HUES6 (cell line): ENCODE measurements at regions not wholly inside any gene's neighbourhood (a gene's known extent, or its start where the extent isn't known, plus 50 kb on each side); places are given as distances from the start of the nearest gene placed in this dataset.
"Not testable (repeated sequence)": the region's sequence is repeated elsewhere in the genome, so short reads cannot be mapped to it uniquely, and the experiment has no call there.

Experiments used
- H3K27ac ChIP-seq: 2 replicates; pipeline ENCODE4 v1.7.0; 2013; ENCODE audit warnings: low read depth, mild to moderate bottlenecking, low read length, inconsistent platforms
- H3K27me3 ChIP-seq: 2 replicates; pipeline ENCODE4 v1.6.1; 2013; ENCODE audit warnings: low read length; ENCODE audit not compliant: control insufficient read depth, insufficient read depth
- H3K36me3 ChIP-seq: 2 replicates; pipeline ENCODE4 v1.6.1; 2013; ENCODE audit warnings: low read length; ENCODE audit not compliant: control insufficient read depth, insufficient read depth
- H3K4me1 ChIP-seq: 2 replicates; pipeline ENCODE4 v1.6.1; 2013; ENCODE audit warnings: low read length; ENCODE audit not compliant: control insufficient read depth, insufficient read depth
- H3K4me3 ChIP-seq: 2 replicates; pipeline ENCODE4 v1.5.1; 2013; ENCODE audit warnings: low read depth, low read length
- H3K9ac ChIP-seq: one replicate; pipeline ENCODE4 v1.6.1; 2013; ENCODE audit warnings: mild to moderate bottlenecking, low read length
- H3K9me3 ChIP-seq: 2 replicates; pipeline ENCODE4 v1.6.1; 2013; ENCODE audit warnings: low read depth, low read length; ENCODE audit not compliant: control insufficient read depth, insufficient read depth

- H3K4me3 ChIP-seq, H3K4me1 ChIP-seq, H3K27me3 ChIP-seq, H3K9ac ChIP-seq, H3K27ac ChIP-seq, H3K9me3 ChIP-seq, H3K36me3 ChIP-seq: not testable (repeated sequence)
Measured at GRCh38 chr7:76839879-76840278, 192.3 kb downstream of the SPDYE17 start.

- H3K9ac ChIP-seq, H3K27ac ChIP-seq, H3K9me3 ChIP-seq, H3K27me3 ChIP-seq, H3K36me3 ChIP-seq, H3K4me3 ChIP-seq, H3K4me1 ChIP-seq: not testable (repeated sequence)
Measured at GRCh38 chr7:76839214-76839613, 192.9 kb downstream of the SPDYE17 start.

GRCh38 chr7:76838357-76838756 is 193.8 kb downstream of the SPDYE17 start:
- H3K9ac ChIP-seq, H3K4me3 ChIP-seq: not testable (repeated sequence)

GRCh38 chr7:76829233-76829632 is 202.2 kb upstream of the POMZP3 start:
- not testable (repeated sequence) for H3K27me3 ChIP-seq, H3K36me3 ChIP-seq, H3K9me3 ChIP-seq, H3K27ac ChIP-seq, H3K4me1 ChIP-seq, H3K9ac ChIP-seq, H3K4me3 ChIP-seq

More at GRCh38 chr7:76838357-76838756, 193.8 kb downstream of the SPDYE17 start:
- not testable (repeated sequence) for H3K27ac ChIP-seq, H3K36me3 ChIP-seq, H3K4me1 ChIP-seq, H3K9me3 ChIP-seq, H3K27me3 ChIP-seq

GRCh38 chr7:76826181-76826580 is 199.1 kb upstream of the POMZP3 start:
- not testable (repeated sequence) for H3K27me3 ChIP-seq, H3K27ac ChIP-seq, H3K36me3 ChIP-seq, H3K9ac ChIP-seq, H3K4me1 ChIP-seq, H3K4me3 ChIP-seq, H3K9me3 ChIP-seq

- not testable (repeated sequence) for H3K36me3 ChIP-seq, H3K27me3 ChIP-seq, H3K4me3 ChIP-seq, H3K9ac ChIP-seq, H3K9me3 ChIP-seq, H3K4me1 ChIP-seq, H3K27ac ChIP-seq
Measured at GRCh38 chr7:76809856-76810255, 182.8 kb upstream of the POMZP3 start.

GRCh38 chr7:76807588-76808100 is 180.6 kb upstream of the POMZP3 start:
- not testable (repeated sequence) for H3K36me3 ChIP-seq, H3K27me3 ChIP-seq, H3K4me1 ChIP-seq, H3K9ac ChIP-seq, H3K27ac ChIP-seq, H3K4me3 ChIP-seq, H3K9me3 ChIP-seq

GRCh38 chr7:76806460-76806859 is 179.4 kb upstream of the POMZP3 start:
- H3K27me3 ChIP-seq, H3K4me1 ChIP-seq, H3K36me3 ChIP-seq, H3K9ac ChIP-seq, H3K9me3 ChIP-seq, H3K4me3 ChIP-seq, H3K27ac ChIP-seq: not testable (repeated sequence)

- not testable (repeated sequence) for H3K27me3 ChIP-seq, H3K9ac ChIP-seq, H3K4me3 ChIP-seq, H3K36me3 ChIP-seq, H3K4me1 ChIP-seq, H3K9me3 ChIP-seq, H3K27ac ChIP-seq
Measured at GRCh38 chr7:76806010-76806409, 178.9 kb upstream of the POMZP3 start.

GRCh38 chr7:76805262-76805661 is 178.2 kb upstream of the POMZP3 start:
- not testable (repeated sequence) for H3K27me3 ChIP-seq, H3K9ac ChIP-seq, H3K27ac ChIP-seq, H3K9me3 ChIP-seq, H3K4me3 ChIP-seq, H3K36me3 ChIP-seq, H3K4me1 ChIP-seq

GRCh38 chr7:76797639-76798038 is 170.6 kb upstream of the POMZP3 start:
- not testable (repeated sequence) for H3K9me3 ChIP-seq, H3K9ac ChIP-seq, H3K4me3 ChIP-seq, H3K36me3 ChIP-seq, H3K27ac ChIP-seq, H3K4me1 ChIP-seq, H3K27me3 ChIP-seq

- H3K36me3 ChIP-seq, H3K4me3 ChIP-seq, H3K27ac ChIP-seq, H3K27me3 ChIP-seq, H3K9ac ChIP-seq, H3K9me3 ChIP-seq, H3K4me1 ChIP-seq: not testable (repeated sequence)
Measured at GRCh38 chr7:76780693-76781092, 153.6 kb upstream of the POMZP3 start.
